RWPE2 (cell line): ENCODE measurements at regions not wholly inside any gene's neighbourhood (a gene's known extent, or its start where the extent isn't known, plus 50 kb on each side); places are given as distances from the start of the nearest gene placed in this dataset.
A peak's percentile ranks its signal among the peaks of the same experiment; 100 is the strongest.

ENCODE experiments used
- ATAC-seq: fragments of 200-7000 bp; cut with Tn5 transposase; 3 replicates; pipeline ENCODE4 v1.9.1; 2021; ENCODE audit warnings: low read depth
- DNase-seq: peaks from one replicate; pipeline ENCODE4 v3.0.0-alpha.2; 2020; ENCODE audit warnings: low spot score
- H3K27ac ChIP-seq: fragments of 450-650 bp; 2 replicates; pipeline ENCODE4 v1.5.1; 2017; ENCODE audit warnings: mild to moderate bottlenecking; ENCODE audit not compliant: poor library complexity, severe bottlenecking
- H3K27me3 ChIP-seq: fragments of 250-450 bp; sonication (Bioruptor Pico); 2 replicates; pipeline ENCODE4 v1.5.1; 2021; ENCODE audit warnings: mild to moderate bottlenecking, moderate library complexity; ENCODE audit not compliant: insufficient read depth, poor library complexity, severe bottlenecking
- H3K36me3 ChIP-seq: fragments of 250-450 bp; sonication (Bioruptor Pico); 2 replicates; pipeline ENCODE4 v1.5.1; 2020; ENCODE audit warnings: low read depth, mild to moderate bottlenecking, moderate library complexity
- H3K4me1 ChIP-seq: fragments of 250-450 bp; sonication (Bioruptor Pico); 2 replicates; pipeline ENCODE4 v1.5.1; 2021; ENCODE audit warnings: mild to moderate bottlenecking, moderate library complexity; ENCODE audit not compliant: insufficient read depth, poor library complexity, severe bottlenecking
- H3K4me3 ChIP-seq: fragments of 250-450 bp; sonication (Bioruptor Pico); 2 replicates; pipeline ENCODE4 v1.5.1; 2021; ENCODE audit warnings: mild to moderate bottlenecking, moderate library complexity; ENCODE audit not compliant: severe bottlenecking
- H3K9me3 ChIP-seq: fragments of 250-450 bp; sonication (Bioruptor Pico); 2 replicates; pipeline ENCODE4 v1.5.1; 2021; ENCODE audit warnings: mild to moderate bottlenecking, moderate library complexity; ENCODE audit not compliant: severe bottlenecking
- CTCF ChIP-seq: fragments of 450-650 bp; IDR thresholded peaks from one replicate; pipeline ENCODE4 v1.5.1; 2017; ENCODE audit warnings: mild to moderate bottlenecking, moderate library complexity; ENCODE audit not compliant: poor library complexity, severe bottlenecking

DNA sequence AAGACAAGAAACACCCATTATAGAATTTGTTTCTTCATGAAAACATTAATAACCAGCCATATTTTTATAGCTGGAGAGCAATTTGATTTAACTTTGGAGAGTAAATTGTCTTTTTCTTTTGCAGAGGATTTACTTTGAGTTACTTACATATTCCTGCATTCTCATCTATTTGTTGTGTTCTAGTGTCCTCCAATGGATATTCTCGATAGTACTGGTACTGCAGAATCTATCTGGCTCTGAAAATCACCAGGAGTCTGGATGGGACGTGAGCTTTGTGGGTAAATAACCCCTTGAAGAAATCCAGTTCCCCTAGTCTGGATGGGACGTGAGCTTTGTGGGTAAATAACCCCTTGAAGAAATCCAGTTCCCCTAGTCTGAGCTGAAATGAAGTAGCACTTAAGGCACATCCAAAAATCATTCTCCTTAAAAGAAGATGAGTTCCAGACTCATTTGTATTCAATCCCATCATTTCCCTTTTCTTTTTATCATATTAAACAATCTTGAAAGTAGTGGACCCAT lies 294.1 kb upstream of the UBE2E2 start:
- H3K4me3 ChIP-seq = no peak overlapping the region
- H3K27ac ChIP-seq = no peak overlapping the region
- ATAC-seq (no peak), DNase-seq (no peak)
- no peak for TF ChIP-seq CTCF
- no peaks in the 10 kb centered on the region for H3K9me3 ChIP-seq
- no peaks in the 10 kb centered on the region for H3K36me3 ChIP-seq
- H3K4me1 ChIP-seq = no peaks in the 10 kb centered on the region
- no peaks in the 10 kb centered on the region for H3K27me3 ChIP-seq

- H3K27ac ChIP-seq = no peak overlapping the region
- no peaks in the 10 kb centered on the region for H3K9me3 ChIP-seq
- ATAC-seq (no peak), DNase-seq (no peak)
- no peaks in the 10 kb centered on the region for H3K36me3 ChIP-seq
- TF ChIP-seq CTCF = no peak
- no peak overlapping the region for H3K4me3 ChIP-seq
- H3K4me1 ChIP-seq = no peaks in the 10 kb centered on the region
- H3K27me3 ChIP-seq = no peaks in the 10 kb centered on the region
These were observed 286.2 kb upstream of the UBE2E2 start for GRCh38 chr3:22916933-22917332.

DNA sequence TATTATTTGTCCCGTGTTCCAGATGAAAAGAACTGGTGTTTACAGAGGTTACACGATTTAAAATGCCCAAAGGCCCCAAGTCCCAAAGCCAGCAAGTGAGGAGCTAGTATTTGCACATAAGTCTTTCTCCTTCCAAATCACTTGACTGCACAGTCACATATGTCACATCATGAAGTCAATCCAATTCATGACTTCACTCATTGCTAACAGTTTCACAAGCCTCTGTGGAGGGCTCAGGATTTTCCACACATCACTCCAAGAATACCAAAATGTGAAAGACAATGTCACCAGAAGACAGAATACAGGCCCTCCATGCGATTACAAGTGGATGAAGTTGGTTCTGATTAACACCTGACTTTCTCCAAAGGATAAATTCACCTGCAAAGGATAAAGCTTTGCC lies 283.1 kb upstream of the UBE2E2 start:
- ATAC-seq = no peak

DNA sequence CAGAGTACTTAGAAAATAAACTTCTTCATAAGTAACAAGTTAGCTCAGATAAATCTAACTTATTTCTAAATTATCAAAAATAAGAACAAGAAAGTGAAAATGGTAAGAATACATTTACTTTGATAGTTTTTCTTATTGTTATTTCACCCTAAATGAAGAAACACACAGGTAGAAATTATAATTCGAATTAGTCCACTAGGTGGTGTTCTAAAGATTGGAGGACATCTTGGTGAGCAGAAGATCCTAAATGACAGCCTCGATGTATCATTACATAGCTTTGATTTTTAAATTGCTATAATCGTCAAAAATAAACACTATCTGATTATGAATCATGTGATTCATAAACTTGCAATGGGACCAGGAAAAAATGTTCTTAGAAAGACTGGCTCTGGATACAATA lies 280.8 kb upstream of the UBE2E2 start:
- Histone ChIP-seq H3K27me3 (no peaks in the 10 kb centered on the region), H3K36me3 (no peaks in the 10 kb centered on the region), H3K4me1 (no peaks in the 10 kb centered on the region), H3K4me3 (no peak overlapping the region), H3K9me3 (no peaks in the 10 kb centered on the region), H3K27ac (no peak overlapping the region)
- 0 out of 3 replicates have a peak, but pooled peaks have one; percentile 36 for ATAC-seq
- peak; percentile 58 for TF ChIP-seq CTCF
- no peak for DNase-seq

More for the DNA sequence above, 283.1 kb upstream of the UBE2E2 start:
- no peak for TF ChIP-seq CTCF
- no peaks in the 10 kb centered on the region for H3K36me3 ChIP-seq
- H3K9me3 ChIP-seq = no peaks in the 10 kb centered on the region
- no peaks in the 10 kb centered on the region for H3K27me3 ChIP-seq
- H3K4me3 ChIP-seq = no peak overlapping the region
- H3K4me1 ChIP-seq = no peaks in the 10 kb centered on the region
- no peak for DNase-seq
- H3K27ac ChIP-seq = no peak overlapping the region

GRCh38 chr3:22923711-22924110 lies 279.4 kb upstream of the UBE2E2 start:
- no peak for DNase-seq
- ATAC-seq = no peak
- Histone ChIP-seq H3K27me3 (no peaks in the 10 kb centered on the region), H3K4me3 (no peak overlapping the region), H3K4me1 (no peaks in the 10 kb centered on the region), H3K36me3 (no peaks in the 10 kb centered on the region), H3K9me3 (no peaks in the 10 kb centered on the region), H3K27ac (no peak overlapping the region)
- no peak for TF ChIP-seq CTCF
